ENCODE measurements at regions not wholly inside any gene's neighbourhood (a gene's known extent, or its start where the extent isn't known, plus 50 kb on each side); places are given as distances from the start of the nearest gene placed in this dataset.

DNA sequence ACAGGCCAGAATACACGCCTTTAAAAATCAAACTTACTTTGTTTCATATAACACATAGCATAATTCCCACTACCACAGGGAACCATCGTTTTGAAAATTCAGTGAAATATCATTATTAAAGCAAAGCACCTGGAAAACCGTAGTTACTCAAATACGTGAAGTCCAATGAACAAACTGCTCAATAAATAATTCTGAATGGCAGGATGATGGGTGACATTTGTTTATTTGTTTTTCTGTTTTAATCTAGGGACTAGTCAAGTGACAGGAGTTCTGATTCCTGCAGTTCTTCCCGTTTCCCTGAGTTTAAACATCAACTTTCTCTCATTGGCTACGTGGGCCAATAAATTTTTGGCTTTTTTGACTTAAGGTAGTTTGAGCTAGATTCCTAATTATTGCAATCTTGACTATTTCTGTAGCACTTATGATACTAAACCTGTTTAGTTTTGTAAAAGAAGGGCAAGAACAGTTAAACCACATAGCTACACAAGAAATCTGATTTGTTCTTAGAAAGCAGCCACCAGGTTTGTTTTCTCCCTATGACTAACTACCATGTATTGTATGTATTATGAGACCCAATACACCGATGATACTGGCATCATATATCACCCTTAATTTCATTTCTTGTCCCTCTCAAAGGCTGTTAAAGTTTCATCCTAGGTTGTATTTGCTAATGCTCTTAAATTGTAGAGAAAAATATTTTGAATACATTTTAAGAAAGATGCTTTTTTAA is 411.2 kb downstream of the SHQ1 start:
- peaks cover 39% of the 10 kb centered on the region for H3K4me1 ChIP-seq

DNA sequence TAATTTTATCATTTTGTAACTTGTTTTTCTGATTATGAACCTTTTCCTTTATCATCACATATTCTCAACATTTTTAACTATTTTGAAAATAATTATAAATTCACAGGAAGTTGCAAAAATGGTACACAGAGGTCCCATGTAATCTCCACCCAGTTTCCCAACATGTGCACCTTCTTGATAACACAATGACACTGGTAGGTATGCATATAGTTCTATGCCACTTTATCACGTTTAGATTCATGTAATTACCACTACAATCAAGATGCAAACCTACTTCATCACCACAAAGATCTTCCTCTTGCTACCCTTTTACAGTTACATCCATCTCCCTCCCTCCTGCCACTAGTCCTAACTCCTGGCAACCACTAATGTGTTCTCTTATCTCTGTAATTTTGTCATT is 413.9 kb downstream of the SHQ1 start:
- no peaks in the 10 kb centered on the region for H3K27me3 ChIP-seq (ENCODE audit: low read depth)
- H3K4me1 ChIP-seq, result peaks cover 37% of the 10 kb centered on the region
- no peaks in the 10 kb centered on the region for H3K9me3 ChIP-seq (replicated peaks)
- no peak overlapping the region for H3K4me3 ChIP-seq
- no peak for DNase-seq
- no peaks in the 10 kb centered on the region for H3K36me3 ChIP-seq
- H3K27ac ChIP-seq (replicated peaks), result no peak overlapping the region
- intact Hi-C loops (cut with micrococcal nuclease), result no loop called here
- TF ChIP-seq, protein P1, sequence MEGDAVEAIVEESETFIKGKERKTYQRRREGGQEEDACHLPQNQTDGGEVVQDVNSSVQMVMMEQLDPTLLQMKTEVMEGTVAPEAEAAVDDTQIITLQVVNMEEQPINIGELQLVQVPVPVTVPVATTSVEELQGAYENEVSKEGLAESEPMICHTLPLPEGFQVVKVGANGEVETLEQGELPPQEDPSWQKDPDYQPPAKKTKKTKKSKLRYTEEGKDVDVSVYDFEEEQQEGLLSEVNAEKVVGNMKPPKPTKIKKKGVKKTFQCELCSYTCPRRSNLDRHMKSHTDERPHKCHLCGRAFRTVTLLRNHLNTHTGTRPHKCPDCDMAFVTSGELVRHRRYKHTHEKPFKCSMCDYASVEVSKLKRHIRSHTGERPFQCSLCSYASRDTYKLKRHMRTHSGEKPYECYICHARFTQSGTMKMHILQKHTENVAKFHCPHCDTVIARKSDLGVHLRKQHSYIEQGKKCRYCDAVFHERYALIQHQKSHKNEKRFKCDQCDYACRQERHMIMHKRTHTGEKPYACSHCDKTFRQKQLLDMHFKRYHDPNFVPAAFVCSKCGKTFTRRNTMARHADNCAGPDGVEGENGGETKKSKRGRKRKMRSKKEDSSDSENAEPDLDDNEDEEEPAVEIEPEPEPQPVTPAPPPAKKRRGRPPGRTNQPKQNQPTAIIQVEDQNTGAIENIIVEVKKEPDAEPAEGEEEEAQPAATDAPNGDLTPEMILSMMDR (IDR thresholded peaks at IDR 0.05; ENCODE audit: borderline replicate concordance), result no peak

More for the DNA sequence above, 411.2 kb downstream of the SHQ1 start:
- H3K27ac ChIP-seq (replicated peaks), result no peak overlapping the region
- DNase-seq, result no peak
- H3K36me3 ChIP-seq, result no peaks in the 10 kb centered on the region
- H3K9me3 ChIP-seq (replicated peaks), result no peaks in the 10 kb centered on the region
- intact Hi-C loops (cut with micrococcal nuclease), result no loop called here
- no peak overlapping the region for H3K4me3 ChIP-seq
- H3K27me3 ChIP-seq (ENCODE audit: low read depth), result no peaks in the 10 kb centered on the region
- TF ChIP-seq, protein P1 (IDR thresholded peaks at IDR 0.05; ENCODE audit: borderline replicate concordance), result no peak

DNA sequence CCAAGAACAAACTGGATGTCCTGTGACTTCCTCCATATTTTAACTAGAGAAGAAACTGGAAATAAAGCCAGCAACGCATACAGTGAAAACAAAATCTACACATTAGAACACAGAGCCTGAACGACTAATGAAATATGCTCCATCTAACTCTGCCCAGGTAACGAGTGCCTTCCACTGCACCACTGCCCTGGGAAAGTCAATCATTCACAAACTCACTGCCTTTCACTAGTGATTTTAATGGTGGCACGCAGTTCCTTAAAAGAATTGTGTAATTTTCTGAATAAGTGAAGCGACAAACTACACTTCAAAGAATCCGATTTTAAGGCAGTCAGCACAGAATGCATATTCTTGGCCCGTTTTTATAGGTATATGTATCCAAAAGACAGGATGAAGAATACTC is 416.0 kb downstream of the SHQ1 start:
- H3K9me3 ChIP-seq (replicated peaks), result no peaks in the 10 kb centered on the region
- no peaks in the 10 kb centered on the region for H3K27me3 ChIP-seq (ENCODE audit: low read depth)
- no peak overlapping the region for H3K27ac ChIP-seq (replicated peaks)
- TF ChIP-seq, protein P1 (IDR thresholded peaks at IDR 0.05; ENCODE audit: borderline replicate concordance), result no peak
- H3K36me3 ChIP-seq, result no peaks in the 10 kb centered on the region
- H3K4me3 ChIP-seq, result no peak overlapping the region
- DNase-seq, result no peak
- H3K4me1 ChIP-seq, result peaks cover 37% of the 10 kb centered on the region
- intact Hi-C loops (cut with micrococcal nuclease), result no loop called here

DNA sequence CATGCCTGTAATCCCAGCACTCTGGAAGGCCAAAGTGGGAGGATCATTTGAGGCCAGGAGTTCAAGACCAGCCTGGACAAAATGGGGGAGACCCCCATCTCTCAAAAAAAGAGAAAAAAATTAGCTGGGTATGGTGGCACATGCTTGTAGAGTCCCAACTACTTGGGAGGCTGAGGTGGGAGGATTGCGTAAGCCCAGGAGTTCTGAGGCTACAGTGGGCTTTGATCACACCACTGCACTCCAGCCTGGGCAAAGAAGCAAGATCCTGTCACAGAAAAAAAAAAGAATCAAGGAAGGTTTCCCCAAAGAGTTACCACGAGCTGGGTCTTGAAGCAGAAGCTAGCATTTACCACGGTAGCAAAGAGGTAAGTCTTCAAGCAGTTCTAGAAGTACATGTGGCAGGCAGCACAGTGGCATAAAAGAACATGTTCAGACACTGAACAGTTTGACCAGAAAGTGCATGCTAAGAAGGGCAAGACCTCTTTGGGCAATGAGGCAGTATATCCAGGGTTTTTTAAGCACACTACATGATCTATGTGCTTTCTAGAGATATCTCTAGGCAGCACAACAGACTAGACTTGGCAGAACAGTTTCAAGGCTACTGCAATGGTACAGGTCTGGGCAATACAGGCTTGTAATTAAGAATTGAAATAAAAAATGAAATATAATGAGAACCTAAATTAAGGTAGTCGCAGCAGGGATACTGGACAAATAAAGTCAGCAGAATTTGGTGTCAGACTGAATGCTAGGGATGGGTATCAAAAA is 418.5 kb downstream of the SHQ1 start:
- peaks cover 60% of the 10 kb centered on the region for H3K4me1 ChIP-seq
- no peak overlapping the region for H3K4me3 ChIP-seq
- TF ChIP-seq, protein P1 (IDR thresholded peaks at IDR 0.05; ENCODE audit: borderline replicate concordance), result no peak
- no peaks in the 10 kb centered on the region for H3K27me3 ChIP-seq (ENCODE audit: low read depth)
- H3K9me3 ChIP-seq (replicated peaks), result no peaks in the 10 kb centered on the region
- H3K36me3 ChIP-seq, result no peaks in the 10 kb centered on the region
- DNase-seq, result no peak
- intact Hi-C loops (cut with micrococcal nuclease), result no loop called here
- H3K27ac ChIP-seq (replicated peaks), result no peak overlapping the region

DNA sequence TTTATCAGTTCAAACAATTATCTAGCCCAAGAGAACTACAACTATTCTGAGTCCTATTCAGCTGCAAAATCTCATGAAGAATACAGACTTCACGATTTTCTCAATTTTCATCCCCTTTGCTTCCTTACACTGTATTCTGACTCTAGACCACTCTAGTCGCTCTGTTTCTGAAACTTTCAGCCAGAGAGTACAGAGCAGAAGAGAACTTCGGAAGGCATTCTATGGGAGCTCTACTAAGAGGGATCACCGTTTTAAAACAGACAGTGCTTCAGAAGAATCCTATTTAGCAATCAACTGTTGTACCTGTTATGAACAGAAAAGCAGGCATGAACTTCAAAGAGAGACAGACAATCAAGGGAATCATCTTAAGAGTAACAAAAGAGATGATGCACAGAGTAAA is 419.4 kb downstream of the SHQ1 start:
- Histone ChIP-seq H3K27me3 (ENCODE audit: low read depth) (no peaks in the 10 kb centered on the region), H3K9me3 (replicated peaks) (no peaks in the 10 kb centered on the region), H3K4me1 (peaks cover 60% of the 10 kb centered on the region), H3K27ac (replicated peaks) (no peak overlapping the region), H3K36me3 (no peaks in the 10 kb centered on the region), H3K4me3 (no peak overlapping the region)
- TF ChIP-seq, protein P1 (IDR thresholded peaks at IDR 0.05; ENCODE audit: borderline replicate concordance), result no peak
- intact Hi-C loops (cut with micrococcal nuclease), result no loop called here
- no peak for DNase-seq
